ENCODE measurements at regions not wholly inside any gene's neighbourhood (a gene's known extent, or its start where the extent isn't known, plus 50 kb on each side); places are given as distances from the start of the nearest gene placed in this dataset.

DNA sequence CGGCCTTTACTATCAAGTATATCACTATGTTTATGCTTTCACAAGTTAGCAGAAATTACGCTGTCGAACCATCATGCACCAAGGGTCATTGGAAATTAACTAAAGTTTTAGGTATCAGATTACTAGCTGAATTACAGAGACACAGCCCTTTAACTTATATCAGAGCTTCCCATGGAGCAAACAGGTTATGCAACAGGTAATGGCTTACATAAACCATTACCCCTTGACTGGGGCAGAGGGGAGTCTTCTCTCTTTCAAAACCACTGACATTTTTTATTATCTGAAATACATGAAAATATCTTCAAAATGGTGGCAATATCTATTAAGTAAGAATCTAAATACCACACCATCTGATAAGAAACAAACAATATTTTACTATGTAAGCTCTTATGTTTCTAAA is 1692.9 kb upstream of the SLC10A2 start:
- no peaks in the 10 kb centered on the region for H3K36me3 ChIP-seq (ENCODE audit: control insufficient read depth in 2 of 2, insufficient read depth in 2 of 2, low read length in 2 of 2)
- no peaks in the 10 kb centered on the region for H3K9me3 ChIP-seq (ENCODE audit: control insufficient read depth in 2 of 2, low read length in 2 of 2)
- no peak overlapping the region for H3K4me3 ChIP-seq (ENCODE audit: low read length in 2 of 2)
- H3K27me3 ChIP-seq (ENCODE audit: control insufficient read depth in 1 of 2, insufficient read depth in 2 of 2, low read length in 2 of 2) = no peaks in the 10 kb centered on the region
- no peaks in the 10 kb centered on the region for H3K4me1 ChIP-seq (ENCODE audit: control insufficient read depth, insufficient read depth, low read length)
- no peak overlapping the region for H3K9ac ChIP-seq (ENCODE audit: low read length in 2 of 2)
- H3K27ac ChIP-seq (ENCODE audit: low read length) = no peak overlapping the region

DNA sequence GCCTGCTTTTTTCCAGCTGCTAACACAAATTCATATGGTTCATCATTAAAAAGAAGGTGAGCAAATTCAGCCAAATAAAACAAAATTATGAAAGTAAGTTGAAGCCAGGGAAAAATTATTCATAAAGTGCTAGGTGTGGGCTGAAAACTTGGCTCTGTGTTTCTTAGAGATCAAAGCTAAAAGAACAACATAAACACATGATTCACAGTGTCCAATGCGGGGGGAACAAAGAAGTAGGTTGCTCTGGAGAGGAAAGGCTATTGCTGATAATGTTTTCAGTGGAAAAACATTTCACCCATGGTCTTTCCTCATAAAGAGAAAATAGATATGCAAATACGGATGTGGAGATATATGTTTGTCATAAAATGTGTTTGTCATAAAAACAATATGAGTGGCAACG is 1691.5 kb upstream of the SLC10A2 start:
- no peaks in the 10 kb centered on the region for H3K36me3 ChIP-seq (ENCODE audit: control insufficient read depth in 2 of 2, insufficient read depth in 2 of 2, low read length in 2 of 2)
- H3K4me1 ChIP-seq (ENCODE audit: control insufficient read depth, insufficient read depth, low read length) = no peaks in the 10 kb centered on the region
- no peak overlapping the region for H3K27ac ChIP-seq (ENCODE audit: low read length)
- no peak overlapping the region for H3K9ac ChIP-seq (ENCODE audit: low read length in 2 of 2)
- no peaks in the 10 kb centered on the region for H3K9me3 ChIP-seq (ENCODE audit: control insufficient read depth in 2 of 2, low read length in 2 of 2)
- H3K4me3 ChIP-seq (ENCODE audit: low read length in 2 of 2) = no peak overlapping the region
- no peaks in the 10 kb centered on the region for H3K27me3 ChIP-seq (ENCODE audit: control insufficient read depth in 1 of 2, insufficient read depth in 2 of 2, low read length in 2 of 2)

DNA sequence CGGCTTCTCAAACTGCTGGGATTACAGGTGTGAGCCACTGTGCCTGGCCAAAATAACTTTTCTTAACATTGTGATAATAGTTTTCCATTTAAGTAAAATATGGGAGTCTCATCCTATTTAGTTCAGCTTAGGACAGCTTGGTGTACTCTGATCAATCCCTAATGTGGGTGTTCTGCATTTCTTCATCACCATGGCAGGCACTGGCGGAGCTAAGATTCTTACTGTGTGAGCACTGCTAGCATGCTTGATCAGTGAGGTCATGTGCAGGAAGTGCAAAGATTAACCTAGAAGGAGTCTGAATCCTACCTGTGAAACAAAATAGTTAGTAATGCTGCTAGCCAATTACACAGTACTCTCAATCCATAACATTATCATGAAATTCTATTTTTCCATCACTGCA is 1684.2 kb upstream of the SLC10A2 start:
- no peaks in the 10 kb centered on the region for H3K4me1 ChIP-seq (ENCODE audit: control insufficient read depth, insufficient read depth, low read length)
- H3K9me3 ChIP-seq (ENCODE audit: control insufficient read depth in 2 of 2, low read length in 2 of 2) = no peaks in the 10 kb centered on the region
- no peaks in the 10 kb centered on the region for H3K36me3 ChIP-seq (ENCODE audit: control insufficient read depth in 2 of 2, insufficient read depth in 2 of 2, low read length in 2 of 2)

DNA sequence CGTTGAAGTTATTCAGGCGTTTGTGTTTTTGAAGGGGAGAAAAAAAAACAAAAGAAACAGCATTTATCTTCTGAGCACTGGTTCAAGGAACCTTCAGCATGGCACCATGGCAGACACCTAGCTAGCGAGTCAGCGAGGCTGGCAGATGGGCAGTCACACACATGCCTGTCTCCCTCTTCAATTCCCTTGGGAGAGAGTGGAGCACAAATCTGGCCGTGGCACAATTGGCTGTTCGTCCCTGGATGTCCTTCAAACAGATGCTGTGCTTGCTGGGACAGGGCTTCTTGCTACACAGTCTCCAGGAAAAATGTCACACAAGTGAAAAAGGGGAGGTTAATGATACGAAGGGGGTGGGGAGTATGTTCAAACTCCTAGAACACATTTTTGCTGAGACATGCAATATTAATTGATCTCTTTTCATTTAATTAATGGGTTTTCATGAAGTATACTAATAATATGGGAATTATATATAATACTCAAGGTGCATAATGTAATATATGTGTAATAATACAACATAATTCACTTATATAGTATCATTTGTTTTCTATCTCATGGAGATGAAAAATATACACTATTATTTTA is 1674.5 kb upstream of the SLC10A2 start:
- Histone ChIP-seq H3K27ac (ENCODE audit: low read length) (no peak overlapping the region), H3K4me3 (ENCODE audit: low read length in 2 of 2) (no peak overlapping the region), H3K4me1 (ENCODE audit: control insufficient read depth, insufficient read depth, low read length) (no peaks in the 10 kb centered on the region), H3K9ac (ENCODE audit: low read length in 2 of 2) (no peak overlapping the region), H3K27me3 (ENCODE audit: control insufficient read depth in 1 of 2, insufficient read depth in 2 of 2, low read length in 2 of 2) (no peaks in the 10 kb centered on the region), H3K9me3 (ENCODE audit: control insufficient read depth in 2 of 2, low read length in 2 of 2) (no peaks in the 10 kb centered on the region), H3K36me3 (ENCODE audit: control insufficient read depth in 2 of 2, insufficient read depth in 2 of 2, low read length in 2 of 2) (no peaks in the 10 kb centered on the region)

More for the DNA sequence above, 1684.2 kb upstream of the SLC10A2 start:
- Histone ChIP-seq H3K27me3 (ENCODE audit: control insufficient read depth in 1 of 2, insufficient read depth in 2 of 2, low read length in 2 of 2) (no peaks in the 10 kb centered on the region), H3K4me3 (ENCODE audit: low read length in 2 of 2) (no peak overlapping the region), H3K9ac (ENCODE audit: low read length in 2 of 2) (no peak overlapping the region), H3K27ac (ENCODE audit: low read length) (no peak overlapping the region)

DNA sequence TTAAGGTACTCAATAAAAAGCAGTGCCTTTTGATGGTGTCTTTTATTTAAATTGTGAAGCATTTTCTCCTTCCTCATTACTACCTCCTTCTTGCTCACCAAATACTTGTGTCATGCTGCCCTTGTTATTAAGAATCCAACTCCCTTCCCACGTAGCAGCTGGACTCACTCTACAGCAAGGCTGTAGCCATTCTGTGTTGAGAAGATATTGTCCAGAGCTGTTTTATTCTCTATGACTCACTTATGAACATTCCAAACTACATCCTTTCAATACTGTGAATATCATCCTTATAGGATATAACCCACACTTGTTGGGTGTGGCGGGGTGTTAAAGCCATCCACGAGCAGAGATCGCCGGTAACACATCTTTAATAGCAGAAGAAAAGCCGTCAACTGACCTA is 1671.5 kb upstream of the SLC10A2 start:
- Histone ChIP-seq H3K27ac (ENCODE audit: low read length) (no peak overlapping the region), H3K9ac (ENCODE audit: low read length in 2 of 2) (no peak overlapping the region)

DNA sequence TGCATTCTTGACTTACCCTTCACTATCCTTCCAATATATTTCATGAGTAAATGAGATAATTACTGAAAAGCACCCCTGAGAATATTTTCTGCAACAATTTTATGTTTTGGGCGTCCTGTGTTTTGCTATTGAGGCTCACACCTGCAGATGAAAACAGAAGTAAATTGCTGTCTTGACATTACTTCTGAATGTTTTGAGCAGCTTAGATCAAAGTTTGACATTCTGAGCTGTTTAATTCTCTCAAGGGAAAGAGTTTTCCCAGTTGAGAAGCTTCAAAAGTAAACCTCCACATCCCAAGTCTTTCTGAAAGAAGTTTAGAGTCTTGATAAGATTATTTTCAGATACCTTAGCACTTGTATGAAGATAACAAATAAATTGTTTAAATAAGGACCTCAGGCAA is 1667.2 kb upstream of the SLC10A2 start:
- Histone ChIP-seq H3K27ac (ENCODE audit: low read length) (no peak overlapping the region), H3K4me3 (ENCODE audit: low read length in 2 of 2) (no peak overlapping the region), H3K27me3 (ENCODE audit: control insufficient read depth in 1 of 2, insufficient read depth in 2 of 2, low read length in 2 of 2) (no peaks in the 10 kb centered on the region), H3K36me3 (ENCODE audit: control insufficient read depth in 2 of 2, insufficient read depth in 2 of 2, low read length in 2 of 2) (no peaks in the 10 kb centered on the region), H3K9me3 (ENCODE audit: control insufficient read depth in 2 of 2, low read length in 2 of 2) (no peaks in the 10 kb centered on the region), H3K9ac (ENCODE audit: low read length in 2 of 2) (no peak overlapping the region), H3K4me1 (ENCODE audit: control insufficient read depth, insufficient read depth, low read length) (no peaks in the 10 kb centered on the region)

More for the DNA sequence above, 1671.5 kb upstream of the SLC10A2 start:
- H3K9me3 ChIP-seq (ENCODE audit: control insufficient read depth in 2 of 2, low read length in 2 of 2) = no peaks in the 10 kb centered on the region
- H3K27me3 ChIP-seq (ENCODE audit: control insufficient read depth in 1 of 2, insufficient read depth in 2 of 2, low read length in 2 of 2) = no peaks in the 10 kb centered on the region
- no peaks in the 10 kb centered on the region for H3K36me3 ChIP-seq (ENCODE audit: control insufficient read depth in 2 of 2, insufficient read depth in 2 of 2, low read length in 2 of 2)
- peak overlapping the region in 1 of 2 donors; percentile 7 for H3K4me3 ChIP-seq (ENCODE audit: low read length in 2 of 2)
- H3K4me1 ChIP-seq (ENCODE audit: control insufficient read depth, insufficient read depth, low read length) = no peaks in the 10 kb centered on the region

DNA sequence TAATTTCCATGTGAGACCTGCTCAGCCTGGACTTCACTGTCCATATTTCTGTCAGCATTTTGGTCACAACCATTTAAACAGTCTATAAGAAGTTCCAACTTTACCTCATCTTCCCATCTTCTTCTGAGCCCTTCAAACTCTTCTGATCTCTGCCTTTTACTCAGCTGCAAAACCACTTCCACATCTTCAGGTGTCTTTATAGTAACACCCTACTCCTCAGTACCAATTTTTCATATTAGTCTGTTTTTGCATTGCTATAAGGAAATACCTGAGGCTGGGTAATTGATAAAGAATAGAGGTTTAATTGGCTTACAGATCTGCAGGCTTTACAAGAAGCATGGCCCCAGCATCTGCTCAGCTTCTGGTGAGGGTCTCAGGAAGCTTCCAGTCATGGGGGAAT is 1648.9 kb upstream of the SLC10A2 start:
- no peaks in the 10 kb centered on the region for H3K36me3 ChIP-seq (ENCODE audit: control insufficient read depth in 2 of 2, insufficient read depth in 2 of 2, low read length in 2 of 2)
- no peaks in the 10 kb centered on the region for H3K4me1 ChIP-seq (ENCODE audit: control insufficient read depth, insufficient read depth, low read length)
- no peaks in the 10 kb centered on the region for H3K27me3 ChIP-seq (ENCODE audit: control insufficient read depth in 1 of 2, insufficient read depth in 2 of 2, low read length in 2 of 2)
- no peak overlapping the region for H3K27ac ChIP-seq (ENCODE audit: low read length)
- H3K9ac ChIP-seq (ENCODE audit: low read length in 2 of 2) = no peak overlapping the region
- peaks cover 0 to 2% of the 10 kb centered on the region in 2 donors for H3K9me3 ChIP-seq (ENCODE audit: control insufficient read depth in 2 of 2, low read length in 2 of 2)
- H3K4me3 ChIP-seq (ENCODE audit: low read length in 2 of 2) = no peak overlapping the region

DNA sequence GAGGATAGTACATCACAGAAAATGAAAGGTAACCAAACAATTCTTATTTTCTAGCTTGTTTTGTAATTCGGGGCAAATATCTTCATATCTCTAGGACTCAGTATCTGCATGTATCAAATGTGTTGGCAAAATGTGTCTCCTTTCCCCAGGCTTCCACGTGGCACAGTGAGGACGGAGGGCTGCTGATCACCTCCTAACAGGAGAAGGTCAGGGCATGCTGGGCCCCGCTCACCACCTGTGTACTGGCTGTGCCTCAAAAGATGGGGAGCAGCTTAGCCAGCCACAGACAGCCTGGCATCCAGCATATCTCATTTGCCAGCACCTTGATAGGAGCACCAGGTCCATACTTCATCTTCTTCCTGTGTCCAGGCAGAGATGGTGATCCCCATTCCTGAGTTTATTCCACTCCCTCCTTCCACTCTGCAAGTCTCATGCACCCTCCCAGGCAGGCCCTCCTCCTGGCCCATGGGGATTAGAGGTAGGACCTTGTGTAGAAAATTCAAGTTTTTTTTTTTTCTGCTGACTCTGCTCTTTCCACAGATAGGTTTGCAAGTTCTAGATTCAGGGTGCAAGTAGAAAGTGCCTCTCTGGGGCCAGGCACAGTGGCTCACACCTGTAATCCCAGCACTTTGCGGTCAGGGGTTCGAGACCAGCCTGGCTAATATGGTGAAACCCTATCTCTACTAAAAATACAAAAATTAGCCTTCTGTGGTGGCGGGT is 1639.0 kb upstream of the SLC10A2 start:
- no peak overlapping the region for H3K9ac ChIP-seq (ENCODE audit: low read length in 2 of 2)

DNA sequence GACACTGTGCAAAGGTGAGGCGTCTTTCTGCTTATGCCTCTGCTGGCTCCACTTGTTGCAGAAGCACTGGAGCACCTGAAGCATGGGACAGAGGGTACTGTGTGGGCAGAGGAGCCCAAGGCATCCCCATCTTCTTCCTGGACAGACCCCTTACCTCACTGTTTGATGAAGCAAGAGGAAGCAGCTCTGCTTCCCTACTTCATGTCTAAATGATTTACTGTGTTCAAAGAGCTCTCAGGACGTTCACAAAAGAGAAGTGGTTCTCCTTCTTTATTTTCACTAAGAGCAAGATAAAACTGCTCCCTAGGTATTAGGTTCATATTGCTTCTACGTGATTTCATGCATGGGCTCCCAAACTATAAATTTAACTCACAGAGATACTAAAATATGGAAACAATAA is 1635.4 kb upstream of the SLC10A2 start:
- Histone ChIP-seq H3K4me3 (ENCODE audit: low read length in 2 of 2) (no peak overlapping the region), H3K27me3 (ENCODE audit: control insufficient read depth in 1 of 2, insufficient read depth in 2 of 2, low read length in 2 of 2) (no peaks in the 10 kb centered on the region), H3K9ac (ENCODE audit: low read length in 2 of 2) (no peak overlapping the region), H3K36me3 (ENCODE audit: control insufficient read depth in 2 of 2, insufficient read depth in 2 of 2, low read length in 2 of 2) (no peaks in the 10 kb centered on the region), H3K9me3 (ENCODE audit: control insufficient read depth in 2 of 2, low read length in 2 of 2) (no peaks in the 10 kb centered on the region), H3K4me1 (ENCODE audit: control insufficient read depth, insufficient read depth, low read length) (no peaks in the 10 kb centered on the region), H3K27ac (ENCODE audit: low read length) (no peak overlapping the region)

More for the DNA sequence above, 1639.0 kb upstream of the SLC10A2 start:
- Histone ChIP-seq H3K4me3 (ENCODE audit: low read length in 2 of 2) (no peak overlapping the region), H3K9me3 (ENCODE audit: control insufficient read depth in 2 of 2, low read length in 2 of 2) (no peaks in the 10 kb centered on the region), H3K4me1 (ENCODE audit: control insufficient read depth, insufficient read depth, low read length) (no peaks in the 10 kb centered on the region), H3K27me3 (ENCODE audit: control insufficient read depth in 1 of 2, insufficient read depth in 2 of 2, low read length in 2 of 2) (no peaks in the 10 kb centered on the region), H3K36me3 (ENCODE audit: control insufficient read depth in 2 of 2, insufficient read depth in 2 of 2, low read length in 2 of 2) (no peaks in the 10 kb centered on the region), H3K27ac (ENCODE audit: low read length) (no peak overlapping the region)

DNA sequence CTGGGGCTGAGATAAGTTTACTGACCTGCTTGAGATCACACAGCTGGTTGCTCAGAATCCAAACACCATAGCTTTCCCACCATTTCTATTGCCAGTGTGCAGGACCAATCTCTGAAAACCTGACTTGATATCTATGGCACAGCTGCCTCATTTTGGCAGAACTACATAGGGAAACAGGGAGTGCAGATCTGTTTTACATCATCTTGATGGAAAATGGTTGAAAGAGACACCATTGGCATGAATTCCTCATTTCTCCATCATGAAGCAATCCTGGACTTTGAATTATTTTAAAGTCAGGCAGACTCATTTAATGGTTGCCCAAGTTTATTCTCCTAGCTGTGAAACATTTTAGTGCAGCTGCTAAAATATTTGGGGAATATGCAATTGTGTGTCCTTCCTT is 1628.2 kb upstream of the SLC10A2 start:
- Histone ChIP-seq H3K27me3 (ENCODE audit: control insufficient read depth in 1 of 2, insufficient read depth in 2 of 2, low read length in 2 of 2) (no peaks in the 10 kb centered on the region), H3K4me3 (ENCODE audit: low read length in 2 of 2) (no peak overlapping the region)

DNA sequence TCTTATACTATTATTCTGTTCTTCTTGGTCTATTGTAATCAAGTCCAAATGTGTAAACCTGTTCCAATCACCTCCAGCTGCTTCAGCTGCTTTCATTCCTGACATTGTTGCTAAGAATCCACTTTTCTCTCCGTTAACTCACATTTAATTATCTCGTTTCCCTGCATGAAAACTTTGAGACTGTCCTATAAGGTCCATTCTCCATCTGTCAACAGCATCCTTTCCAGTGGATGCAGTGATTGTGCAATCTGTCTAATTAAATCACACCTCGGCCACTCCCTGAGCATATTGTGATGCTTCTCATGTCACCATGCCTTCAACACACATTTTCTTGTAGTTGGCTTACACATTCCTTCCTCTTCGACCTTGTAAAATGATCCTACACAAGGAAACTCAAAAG is 1626.9 kb upstream of the SLC10A2 start:
- Histone ChIP-seq H3K27ac (ENCODE audit: low read length) (no peak overlapping the region), H3K27me3 (ENCODE audit: control insufficient read depth in 1 of 2, insufficient read depth in 2 of 2, low read length in 2 of 2) (no peaks in the 10 kb centered on the region), H3K4me3 (ENCODE audit: low read length in 2 of 2) (no peak overlapping the region), H3K9me3 (ENCODE audit: control insufficient read depth in 2 of 2, low read length in 2 of 2) (no peaks in the 10 kb centered on the region), H3K9ac (ENCODE audit: low read length in 2 of 2) (no peak overlapping the region), H3K36me3 (ENCODE audit: control insufficient read depth in 2 of 2, insufficient read depth in 2 of 2, low read length in 2 of 2) (no peaks in the 10 kb centered on the region), H3K4me1 (ENCODE audit: control insufficient read depth, insufficient read depth, low read length) (no peaks in the 10 kb centered on the region)

More for the DNA sequence above, 1628.2 kb upstream of the SLC10A2 start:
- Histone ChIP-seq H3K9me3 (ENCODE audit: control insufficient read depth in 2 of 2, low read length in 2 of 2) (no peaks in the 10 kb centered on the region), H3K4me1 (ENCODE audit: control insufficient read depth, insufficient read depth, low read length) (no peaks in the 10 kb centered on the region), H3K27ac (ENCODE audit: low read length) (no peak overlapping the region), H3K9ac (ENCODE audit: low read length in 2 of 2) (no peak overlapping the region), H3K36me3 (ENCODE audit: control insufficient read depth in 2 of 2, insufficient read depth in 2 of 2, low read length in 2 of 2) (no peaks in the 10 kb centered on the region)
